ENCODE measurements at regions not wholly inside any gene's neighbourhood (a gene's known extent, or its start where the extent isn't known, plus 50 kb on each side); places are given as distances from the start of the nearest gene placed in this dataset.
"Not testable (repeated sequence)": the region's sequence is repeated elsewhere in the genome, so short reads cannot be mapped to it uniquely, and the experiment has no call there.

- DNase-seq (ENCODE audit: low read depth in 2 of 2) = not testable (repeated sequence)
Observed at GRCh38 chr1:121051161-121051790, 132.9 kb downstream of the FAM72B start.

GRCh38 chr1:121052081-121052660, 132.0 kb downstream of the FAM72B start:
- not testable (repeated sequence) for DNase-seq (ENCODE audit: low read depth in 2 of 2)

- not testable (repeated sequence) for DNase-seq (ENCODE audit: low read depth in 2 of 2)
Observed at GRCh38 chr1:121054928-121055327, 129.2 kb downstream of the FAM72B start.

- not testable (repeated sequence) for DNase-seq (ENCODE audit: low read depth in 2 of 2)
Observed at GRCh38 chr1:121066925-121067324, 117.2 kb downstream of the FAM72B start.

- not testable (repeated sequence) for DNase-seq (ENCODE audit: low read depth in 2 of 2)
Observed at GRCh38 chr1:121068738-121069499, 115.2 kb downstream of the FAM72B start.

- not testable (repeated sequence) for DNase-seq (ENCODE audit: low read depth in 2 of 2)
Observed at GRCh38 chr1:121073852-121074251, 110.3 kb downstream of the FAM72B start.

GRCh38 chr1:121075254-121075805, 108.8 kb downstream of the FAM72B start:
- not testable (repeated sequence) for DNase-seq (ENCODE audit: low read depth in 2 of 2)

GRCh38 chr1:121076674-121077073, 107.5 kb downstream of the FAM72B start:
- not testable (repeated sequence) for DNase-seq (ENCODE audit: low read depth in 2 of 2)

GRCh38 chr1:121079655-121080054, 104.5 kb downstream of the FAM72B start:
- not testable (repeated sequence) for DNase-seq (ENCODE audit: low read depth in 2 of 2)

- not testable (repeated sequence) for DNase-seq (ENCODE audit: low read depth in 2 of 2)
Observed at GRCh38 chr1:121080197-121080903, 103.8 kb downstream of the FAM72B start.

GRCh38 chr1:121080904-121081264, 103.3 kb downstream of the FAM72B start:
- DNase-seq (ENCODE audit: low read depth in 2 of 2) = not testable (repeated sequence)

GRCh38 chr1:121081625-121082199, 102.4 kb downstream of the FAM72B start:
- not testable (repeated sequence) for DNase-seq (ENCODE audit: low read depth in 2 of 2)

- DNase-seq (ENCODE audit: low read depth in 2 of 2) = not testable (repeated sequence)
Observed at GRCh38 chr1:121082995-121083394, 101.1 kb downstream of the FAM72B start.

GRCh38 chr1:121086249-121086648, 97.9 kb downstream of the FAM72B start:
- DNase-seq (ENCODE audit: low read depth in 2 of 2) = not testable (repeated sequence)

GRCh38 chr1:121087221-121087620, 96.9 kb downstream of the FAM72B start:
- not testable (repeated sequence) for DNase-seq (ENCODE audit: low read depth in 2 of 2)

GRCh38 chr1:121088568-121088967, 95.6 kb downstream of the FAM72B start:
- DNase-seq (ENCODE audit: low read depth in 2 of 2) = not testable (repeated sequence)

GRCh38 chr1:121092329-121092968, 91.7 kb downstream of the FAM72B start:
- DNase-seq (ENCODE audit: low read depth in 2 of 2) = not testable (repeated sequence)

GRCh38 chr1:121095014-121095413, 89.1 kb downstream of the FAM72B start:
- DNase-seq (ENCODE audit: low read depth in 2 of 2) = not testable (repeated sequence)

- peak; percentile 68 to 79 for DNase-seq (ENCODE audit: low read depth in 2 of 2)
Observed at GRCh38 chr1:121097127-121097866, 86.8 kb downstream of the FAM72B start.

- not testable (repeated sequence) for DNase-seq (ENCODE audit: low read depth in 2 of 2)
Observed at GRCh38 chr1:121097867-121098215, 86.3 kb downstream of the FAM72B start.
